Upper lobe of left lung (tissue), 4 donors: ENCODE measurements at regions not wholly inside any gene's neighbourhood (a gene's known extent, or its start where the extent isn't known, plus 50 kb on each side); places are given as distances from the start of the nearest gene placed in this dataset.

Source experiments
- CTCF ChIP-seq, 6 experiments: fragments of 450-650 bp in 4 of 6; fragments of 200-600 bp in 2 of 6; sonication (generic) in 2 of 6; IDR thresholded peaks; one replicate each; pipeline ENCODE4 v1.5.1; 2016 to 2019; ENCODE audit warnings: antibody characterized with exemption in 6 of 6
- POLR2AphosphoS5 ChIP-seq, 2 donors: sonication (generic); formaldehyde crosslinking; IDR thresholded peaks; one replicate each; pipeline ENCODE4 v1.5.1; 2017; ENCODE audit warnings: antibody characterized with exemption in 2 of 2

GRCh38 chr2:5229574-5229973 is 462.6 kb upstream of the SOX11 start:
- TF ChIP-seq CTCF (IDR thresholded peaks at IDR 0.05) = no peak
- no peak for TF ChIP-seq POLR2AphosphoS5 (IDR thresholded peaks at IDR 0.05)
